GM18519 (cell line): ENCODE measurements at regions not wholly inside any gene's neighbourhood (a gene's known extent, or its start where the extent isn't known, plus 50 kb on each side); places are given as distances from the start of the nearest gene placed in this dataset.

ENCODE experiments used
- ATAC-seq: cut with Tn5 transposase; IDR thresholded peaks from one replicate; pipeline ENCODE4 v1.9.1; 2021; ENCODE audit warnings: mild to moderate bottlenecking, moderate library complexity; ENCODE audit not compliant: unreplicated experiment, low FRiP score

DNA sequence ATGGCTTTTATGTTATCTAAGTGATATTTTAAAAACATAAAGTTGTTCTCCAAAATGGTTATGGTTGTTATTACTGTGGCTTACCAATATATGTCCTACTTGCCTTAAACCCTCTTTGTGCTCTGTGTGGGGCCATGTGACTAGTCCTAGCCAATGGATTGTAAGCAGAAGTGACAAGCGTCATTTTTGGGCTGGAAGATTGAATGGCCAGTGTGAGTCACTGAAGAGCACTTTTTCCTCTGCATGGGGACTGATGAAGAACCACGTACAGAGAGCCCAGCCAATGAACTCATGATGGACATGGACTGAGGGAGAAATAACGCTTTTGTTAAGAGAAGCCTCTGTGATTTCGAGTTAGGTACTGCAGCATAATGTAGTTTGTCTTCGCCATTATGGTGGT, 332.7 kb downstream of the EDEM1 start:
- no peak for ATAC-seq

DNA sequence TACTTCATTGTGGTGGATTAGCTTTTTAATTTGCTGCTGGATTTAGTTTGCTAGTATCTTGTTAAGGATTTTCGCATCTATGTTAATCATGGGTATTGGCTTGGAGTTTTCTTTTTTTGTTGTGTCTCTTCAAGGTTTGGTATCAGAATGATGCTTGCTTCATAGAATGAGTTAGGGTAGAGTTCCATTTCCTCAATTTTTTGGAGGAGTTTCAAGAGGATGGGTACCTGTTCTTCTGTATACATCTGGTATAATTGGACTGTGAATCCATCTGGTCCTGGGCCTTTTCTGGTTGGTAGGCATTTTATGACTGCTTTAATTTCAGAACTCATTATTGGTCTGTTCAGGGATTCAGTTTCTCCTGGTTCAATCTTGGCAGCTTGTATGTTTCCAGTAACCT, 335.6 kb downstream of the EDEM1 start:
- no peak for ATAC-seq

DNA sequence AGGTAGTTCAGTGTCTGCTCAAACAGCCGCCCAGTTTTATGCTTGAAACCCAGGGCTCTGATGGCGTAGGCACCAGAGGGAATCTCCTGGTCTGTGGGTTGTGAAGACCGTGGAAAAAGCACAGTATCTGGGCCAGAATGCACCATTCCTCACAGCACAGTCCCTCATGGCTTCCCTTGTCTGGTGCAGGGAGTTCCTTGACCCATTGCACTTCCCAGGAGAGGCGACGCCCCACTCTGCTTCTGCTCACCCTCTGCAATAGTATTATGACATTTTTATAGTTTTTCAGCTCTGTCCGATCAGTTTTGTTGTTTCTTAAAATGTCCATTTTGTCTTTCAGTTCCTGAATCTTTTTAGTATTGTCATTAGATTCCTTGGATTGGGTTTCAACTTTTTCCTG, 343.5 kb downstream of the EDEM1 start:
- no peak for ATAC-seq

GRCh38 chr3:5531741-5532290, 344.3 kb downstream of the EDEM1 start:
- ATAC-seq: no peak

- ATAC-seq: no peak
Observed at GRCh38 chr3:5540532-5540931, 353.0 kb downstream of the EDEM1 start.

- ATAC-seq: no peak
Observed at GRCh38 chr3:5542472-5542871, 355.0 kb downstream of the EDEM1 start.

DNA sequence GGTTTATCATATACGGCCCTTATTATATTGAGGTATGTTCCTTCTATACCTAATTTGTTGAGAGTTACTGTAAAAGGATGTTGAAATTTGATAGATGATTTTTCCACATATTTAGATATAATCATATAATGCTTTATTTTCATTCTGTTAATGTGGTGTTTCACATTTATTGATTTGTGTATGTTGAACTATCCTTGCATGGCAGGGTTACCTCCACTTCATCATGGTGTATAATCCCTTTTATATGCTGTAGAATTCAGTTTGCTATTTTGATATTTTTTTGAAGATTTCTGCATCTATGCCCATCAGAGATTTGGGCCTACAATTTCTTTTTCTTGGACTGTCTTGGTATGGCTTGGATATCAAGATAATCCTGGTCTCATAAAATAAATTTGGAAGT, 355.5 kb downstream of the EDEM1 start:
- ATAC-seq: no peak

- no peak for ATAC-seq
Observed at GRCh38 chr3:5545719-5546118, 358.2 kb downstream of the EDEM1 start.

- no peak for ATAC-seq
Observed at GRCh38 chr3:5553203-5553602, 365.7 kb downstream of the EDEM1 start.

DNA sequence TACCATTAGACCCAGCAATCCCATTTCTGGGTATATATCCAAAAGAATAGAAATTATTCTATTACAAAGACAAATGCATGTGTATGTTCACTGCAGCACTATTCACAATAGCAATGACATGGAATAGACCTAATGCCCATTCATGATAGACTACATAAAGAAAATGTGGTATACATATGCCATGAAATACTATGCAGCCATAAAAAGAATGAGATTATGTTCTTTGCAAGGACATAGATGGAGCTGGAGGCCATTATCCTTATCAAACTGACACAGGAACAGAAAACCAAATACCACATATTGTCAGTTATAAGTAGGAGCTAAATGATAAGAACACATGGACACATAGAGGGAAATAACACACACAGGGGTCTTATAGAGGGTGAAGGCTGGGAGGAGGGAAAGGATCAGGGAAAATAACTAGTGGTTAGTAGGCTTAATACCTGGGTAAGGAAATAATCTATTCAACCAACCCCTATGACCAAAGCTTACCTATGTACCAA, 366.8 kb downstream of the EDEM1 start:
- no peak for ATAC-seq

- ATAC-seq: no peak
Observed at GRCh38 chr3:5560199-5560598, 372.7 kb downstream of the EDEM1 start.

DNA sequence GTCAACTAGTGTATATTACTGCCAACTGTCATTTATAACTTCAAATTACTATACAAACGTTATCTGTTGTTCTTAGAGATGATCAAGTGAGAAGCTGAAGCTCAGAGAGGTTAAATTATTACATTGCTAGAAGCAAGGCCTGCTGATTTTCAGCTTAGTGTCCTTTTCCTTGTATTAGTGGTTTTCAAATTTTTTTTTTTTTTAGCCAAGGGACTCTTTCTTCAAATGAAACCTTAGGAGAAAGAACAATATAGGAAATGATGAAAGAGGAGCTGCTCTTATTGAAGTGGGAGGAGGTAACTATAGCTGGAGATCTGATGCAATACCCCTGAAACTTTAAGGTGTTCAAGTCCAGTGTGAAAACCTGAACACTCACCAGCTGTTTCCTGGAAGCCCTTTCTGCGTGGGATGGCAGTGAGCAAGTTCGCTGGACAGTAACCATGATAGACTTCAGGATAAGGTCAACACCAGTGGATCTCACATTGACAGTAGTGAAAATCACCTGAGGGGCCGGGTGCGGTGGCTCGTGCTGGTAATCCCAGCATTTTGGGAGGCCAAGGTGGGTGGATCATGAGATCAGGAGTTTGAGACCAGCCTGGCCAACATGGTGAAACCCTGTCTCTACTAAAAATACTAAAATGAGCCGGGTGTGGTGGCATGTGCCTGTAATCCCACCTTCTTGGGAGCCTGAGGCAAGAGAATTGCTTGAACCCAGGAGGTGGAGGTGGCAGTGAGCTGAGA, 376.2 kb downstream of the EDEM1 start:
- no peak for ATAC-seq

- no peak for ATAC-seq
Observed at GRCh38 chr3:5564278-5564666, 376.8 kb downstream of the EDEM1 start.

GRCh38 chr3:5565026-5565425, 377.5 kb downstream of the EDEM1 start:
- ATAC-seq: no peak

DNA sequence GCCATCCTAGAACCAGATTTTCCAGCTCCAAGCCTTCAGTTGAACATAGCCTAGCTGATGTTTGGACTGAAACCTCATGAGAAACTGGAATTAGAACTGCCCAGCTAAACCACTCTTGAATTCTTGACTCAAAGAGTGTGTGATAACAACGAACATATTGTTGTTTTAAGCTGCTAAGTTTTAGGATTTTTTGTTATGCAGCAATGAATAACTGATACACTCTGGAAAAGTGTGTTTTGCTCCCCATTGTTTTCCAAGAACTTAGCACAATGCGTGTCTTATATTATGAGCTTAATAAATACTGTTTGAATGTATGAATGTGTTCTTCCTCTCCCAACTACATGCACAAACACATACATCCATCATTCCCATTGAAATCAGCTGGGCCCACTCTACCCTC, 379.6 kb downstream of the EDEM1 start:
- ATAC-seq: no peak

- ATAC-seq: no peak
Observed at GRCh38 chr3:5568451-5568850, 380.9 kb downstream of the EDEM1 start.

DNA sequence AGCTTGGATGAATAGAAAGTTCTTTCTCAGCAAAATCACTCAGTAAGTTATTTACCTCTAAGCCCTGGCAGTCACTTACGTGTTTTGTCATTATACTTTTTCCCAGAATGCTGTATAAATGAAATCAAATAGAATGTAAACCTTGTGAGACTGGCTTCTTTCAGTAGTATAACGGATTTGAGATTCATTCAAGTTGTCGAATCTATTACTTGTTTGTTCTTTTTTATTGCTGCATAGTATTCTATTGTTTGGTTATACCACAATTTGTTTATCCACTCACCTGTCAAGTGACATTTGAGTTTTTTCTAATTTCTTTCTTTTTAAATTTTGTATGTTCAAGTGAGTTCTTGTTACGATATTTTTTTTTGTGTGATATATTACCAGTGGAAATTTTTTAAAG, 381.6 kb downstream of the EDEM1 start:
- ATAC-seq: no peak

GRCh38 chr3:5572168-5572567, 384.7 kb downstream of the EDEM1 start:
- ATAC-seq: no peak

DNA sequence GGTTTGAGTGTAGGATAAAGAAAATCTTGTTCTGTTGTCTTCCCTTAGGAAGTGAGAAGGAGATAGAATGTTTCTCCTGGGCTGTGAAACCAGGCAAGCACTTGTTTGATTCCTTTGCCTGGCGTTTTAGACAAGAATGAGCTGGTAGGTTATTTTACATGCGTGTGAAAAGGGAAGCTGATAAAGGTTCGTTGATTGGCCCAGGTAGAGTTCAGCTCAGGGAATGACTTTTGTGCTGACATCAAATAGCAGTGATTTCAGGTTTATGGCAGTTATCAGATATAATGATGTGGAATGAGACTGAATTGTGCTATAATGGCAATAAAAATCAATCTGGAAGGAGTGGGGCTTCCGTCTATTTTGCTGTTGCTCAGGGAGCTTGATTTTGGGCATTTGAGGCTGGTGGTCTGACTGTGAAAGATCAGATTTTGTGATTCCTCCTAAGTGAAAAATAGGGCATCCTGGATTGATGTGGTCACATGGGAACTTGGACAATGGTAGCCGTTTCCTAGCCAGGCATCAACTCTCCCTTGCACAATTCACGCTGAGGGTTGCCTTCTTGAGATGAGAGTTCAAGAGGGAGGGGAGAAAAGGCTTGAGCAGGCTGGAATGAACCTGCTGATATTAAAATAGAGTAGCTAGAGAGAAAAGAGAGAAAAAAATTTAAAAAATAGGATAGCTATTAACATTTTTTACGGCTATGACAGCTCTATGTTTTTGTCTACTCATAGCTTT, 388.9 kb downstream of the EDEM1 start:
- ATAC-seq: no peak

- no peak for ATAC-seq
Observed at GRCh38 chr3:5579139-5579602, 391.7 kb downstream of the EDEM1 start.

DNA sequence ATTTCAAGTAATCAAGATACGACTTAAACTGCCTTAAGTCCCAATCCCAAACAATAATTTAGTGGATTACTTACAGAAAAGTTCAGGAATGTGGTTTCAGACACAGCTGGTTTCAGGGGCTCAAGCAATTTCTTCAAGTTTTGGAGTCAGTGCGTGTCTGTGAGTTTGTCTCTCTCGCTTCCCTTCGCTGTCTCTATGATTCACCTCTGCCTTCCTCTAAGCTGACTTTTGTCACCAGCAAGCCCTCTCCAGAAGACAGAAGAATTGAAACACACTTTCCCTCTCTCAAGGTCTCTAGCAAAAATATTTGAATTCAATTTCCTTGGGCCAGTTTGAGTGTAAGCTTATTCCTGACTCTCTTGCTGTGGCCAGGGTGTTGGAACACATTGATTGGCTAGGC, 392.4 kb downstream of the EDEM1 start:
- no peak for ATAC-seq

DNA sequence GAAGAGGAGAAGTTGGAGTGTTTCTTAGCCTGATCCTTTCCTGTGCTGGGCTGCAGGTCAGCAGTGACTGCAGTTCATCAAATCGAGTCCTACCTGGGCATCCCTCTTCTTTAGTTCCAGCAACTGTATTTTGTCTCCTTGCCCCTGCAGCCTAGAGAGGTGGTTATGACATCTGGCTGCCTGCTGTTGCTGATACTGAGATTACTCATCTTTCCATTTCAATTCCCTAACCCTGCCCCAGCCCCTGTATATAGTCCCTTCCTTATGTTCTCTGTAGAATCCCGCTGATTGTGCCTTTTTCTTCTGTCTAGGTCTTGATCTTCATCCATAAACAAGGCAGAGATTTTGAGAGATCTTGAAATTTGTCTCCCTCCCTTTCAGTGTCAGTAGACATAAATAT, 393.3 kb downstream of the EDEM1 start:
- no peak for ATAC-seq
